ENCODE measurements at regions not wholly inside any gene's neighbourhood (a gene's known extent, or its start where the extent isn't known, plus 50 kb on each side); places are given as distances from the start of the nearest gene placed in this dataset.
"Not testable (repeated sequence)": the region's sequence is repeated elsewhere in the genome, so short reads cannot be mapped to it uniquely, and the experiment has no call there.

DNA sequence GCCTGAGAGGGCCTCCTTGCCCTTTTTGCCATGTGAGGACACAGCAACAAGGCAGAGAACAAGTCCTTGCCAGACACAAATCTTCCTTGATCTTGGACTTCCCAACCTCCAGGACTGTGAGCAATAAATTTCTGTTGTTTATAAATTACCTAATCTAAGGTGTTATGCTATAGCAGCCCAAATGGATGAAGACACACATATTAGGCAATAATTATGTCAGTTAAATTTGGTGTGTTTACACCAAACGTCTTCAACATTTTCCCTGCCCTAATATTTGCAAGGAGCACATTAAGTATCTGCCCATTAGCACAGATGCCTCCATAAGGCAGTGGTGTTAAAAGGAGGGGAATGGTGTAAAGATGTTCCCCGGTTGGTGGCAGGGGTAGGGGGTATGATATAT lies 94.8 kb downstream of the ETS2 start:
- intact Hi-C loops (cut with DNase I; ENCODE audit: low total_unique reads): no loop called here
- no peak for DNase-seq (ENCODE audit: low spot score in 2 of 2)
- no peak for TF ChIP-seq POLR2A (IDR thresholded peaks at IDR 0.05)
- TF ChIP-seq, protein P1, sequence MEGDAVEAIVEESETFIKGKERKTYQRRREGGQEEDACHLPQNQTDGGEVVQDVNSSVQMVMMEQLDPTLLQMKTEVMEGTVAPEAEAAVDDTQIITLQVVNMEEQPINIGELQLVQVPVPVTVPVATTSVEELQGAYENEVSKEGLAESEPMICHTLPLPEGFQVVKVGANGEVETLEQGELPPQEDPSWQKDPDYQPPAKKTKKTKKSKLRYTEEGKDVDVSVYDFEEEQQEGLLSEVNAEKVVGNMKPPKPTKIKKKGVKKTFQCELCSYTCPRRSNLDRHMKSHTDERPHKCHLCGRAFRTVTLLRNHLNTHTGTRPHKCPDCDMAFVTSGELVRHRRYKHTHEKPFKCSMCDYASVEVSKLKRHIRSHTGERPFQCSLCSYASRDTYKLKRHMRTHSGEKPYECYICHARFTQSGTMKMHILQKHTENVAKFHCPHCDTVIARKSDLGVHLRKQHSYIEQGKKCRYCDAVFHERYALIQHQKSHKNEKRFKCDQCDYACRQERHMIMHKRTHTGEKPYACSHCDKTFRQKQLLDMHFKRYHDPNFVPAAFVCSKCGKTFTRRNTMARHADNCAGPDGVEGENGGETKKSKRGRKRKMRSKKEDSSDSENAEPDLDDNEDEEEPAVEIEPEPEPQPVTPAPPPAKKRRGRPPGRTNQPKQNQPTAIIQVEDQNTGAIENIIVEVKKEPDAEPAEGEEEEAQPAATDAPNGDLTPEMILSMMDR (IDR thresholded peaks at IDR 0.05): no peak
- H3K4me3 ChIP-seq (ENCODE audit: low read depth, poor library complexity, severe bottlenecking): no peak overlapping the region
- 76 to 86% methylated on average over 2 of the region's 2 CpGs for WGBS, 2 donors

DNA sequence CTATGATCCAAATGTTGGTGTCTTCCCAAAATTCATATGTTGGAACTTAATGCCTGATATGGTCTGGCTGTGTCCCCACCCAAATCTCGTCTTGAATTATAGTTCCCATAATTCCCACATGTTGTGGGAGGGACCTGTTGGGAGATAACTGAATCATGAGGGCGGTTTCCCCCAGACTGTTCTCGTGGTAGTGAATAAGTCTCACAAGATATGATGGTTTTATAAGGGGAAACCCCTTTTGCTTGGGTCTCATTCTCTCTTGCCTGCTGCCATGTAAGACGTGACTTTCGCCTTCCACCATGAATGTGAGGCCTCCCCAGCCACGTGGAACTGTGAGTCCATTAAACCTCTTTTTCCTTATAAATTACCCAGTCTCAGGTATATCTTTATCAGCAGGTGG lies 94.3 kb downstream of the ETS2 start:
- H3K4me3 ChIP-seq (ENCODE audit: low read depth, poor library complexity, severe bottlenecking); DNase-seq (ENCODE audit: low spot score in 2 of 2): not testable (repeated sequence)
- 88 to 93% methylated on average over 6 of the region's 6 CpGs for WGBS, 2 donors
- intact Hi-C loops (cut with DNase I; ENCODE audit: low total_unique reads): loop anchor here (10.0 kb wide), 1 partner anchor 55 kb away; no protein-coding TSS in a partner anchor

GRCh38 chr21:38899277-38899947 lies 93.7 kb downstream of the ETS2 start:
- TF ChIP-seq, protein P1 (IDR thresholded peaks at IDR 0.05): no peak
- no peak for TF ChIP-seq POLR2A (IDR thresholded peaks at IDR 0.05)
- 65 to 99% methylated on average over 3 of the region's 3 CpGs for WGBS, 2 donors
- H3K4me3 ChIP-seq (ENCODE audit: low read depth, poor library complexity, severe bottlenecking): no peak overlapping the region
- intact Hi-C loops (cut with DNase I; ENCODE audit: low total_unique reads): loop anchor here (10.0 kb wide), 1 partner anchor 55 kb away; no protein-coding TSS in a partner anchor
- DNase-seq (ENCODE audit: low spot score in 2 of 2): no peak

- intact Hi-C loops (cut with DNase I; ENCODE audit: low total_unique reads): loop anchor here (10.0 kb wide), 1 partner anchor 54 kb away; no protein-coding TSS in a partner anchor
- no peak for DNase-seq (ENCODE audit: low spot score in 2 of 2)
- H3K4me3 ChIP-seq (ENCODE audit: low read depth, poor library complexity, severe bottlenecking): no peak overlapping the region
- WGBS, 2 donors: 49 to 56% methylated on average over 5 of the region's 5 CpGs
- TF ChIP-seq POLR2A (IDR thresholded peaks at IDR 0.05): no peak
- TF ChIP-seq, protein P1 (IDR thresholded peaks at IDR 0.05): no peak
Measured at GRCh38 chr21:38898422-38899096, 92.8 kb downstream of the ETS2 start.

DNA sequence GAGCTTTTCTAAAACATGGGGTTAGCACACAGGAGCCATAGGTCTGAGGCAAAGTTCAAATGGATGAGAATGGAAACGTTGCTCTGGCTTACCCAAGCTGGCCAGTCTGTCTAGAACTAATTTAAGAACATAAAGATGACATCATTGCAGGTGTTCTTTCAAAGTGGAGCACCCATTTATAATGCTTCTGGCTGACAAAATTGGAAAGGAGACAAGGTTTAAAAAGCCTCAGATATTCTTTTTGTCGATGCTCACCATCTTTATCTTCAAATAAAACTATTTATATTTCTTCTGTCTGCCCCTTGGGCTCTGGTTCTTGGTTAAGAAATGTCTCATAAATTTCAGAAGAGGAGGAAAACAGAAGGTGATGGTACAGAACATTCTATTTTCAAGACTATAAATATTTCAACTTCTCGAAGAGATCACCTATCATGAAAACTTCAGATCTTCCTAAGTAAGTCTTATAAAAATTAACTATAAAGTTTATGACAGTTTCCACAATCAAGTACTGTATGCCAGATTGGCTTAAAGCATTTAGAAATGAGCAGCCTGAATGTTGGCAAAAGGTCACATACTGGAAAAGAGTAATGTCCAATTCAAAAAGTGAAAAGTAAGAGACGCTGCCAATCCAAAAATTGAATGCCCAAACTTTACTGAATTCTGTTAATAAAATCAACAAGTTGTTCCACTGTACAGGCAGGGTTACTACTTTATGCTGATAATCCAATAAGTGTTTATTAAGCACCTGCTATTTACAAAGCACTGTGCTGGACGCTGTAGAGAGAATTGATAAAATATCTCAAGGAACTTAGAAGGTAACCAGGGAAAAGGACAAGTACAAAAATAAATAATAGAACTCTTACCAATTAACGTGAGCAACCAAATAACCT lies 92.0 kb downstream of the ETS2 start:
- intact Hi-C loops (cut with DNase I; ENCODE audit: low total_unique reads): loop anchor here (10.0 kb wide), 1 partner anchor 53 kb away; no protein-coding TSS in a partner anchor
- WGBS, 2 donors: 38 to 42% methylated on average over 6 of the region's 6 CpGs
- TF ChIP-seq, protein P1 (IDR thresholded peaks at IDR 0.05): no peak
- TF ChIP-seq POLR2A (IDR thresholded peaks at IDR 0.05): no peak
- no peak for DNase-seq (ENCODE audit: low spot score in 2 of 2)
- no peak overlapping the region for H3K4me3 ChIP-seq (ENCODE audit: low read depth, poor library complexity, severe bottlenecking)

Measured in lower leg skin (tissue), 4 donors.